Keratinocyte (primary cell): ENCODE measurements at regions not wholly inside any gene's neighbourhood (a gene's known extent, or its start where the extent isn't known, plus 50 kb on each side); places are given as distances from the start of the nearest gene placed in this dataset.

Experiments used
- CTCF ChIP-seq, 3 experiments: IDR thresholded peaks in 1 of 3; conservative IDR thresholded peaks in 1 of 3; optimal IDR thresholded peaks in 1 of 3; 2 replicates in 2 of 3; 3 replicates in 1 of 3; pipeline versions ENCODE3 to v1.5.1; 2011; ENCODE audit warnings: low read length in 3 of 3, mild to moderate bottlenecking in 3 of 3, moderate library complexity in 2 of 3, control low read depth in 1 of 3, inconsistent platforms in 1 of 3; ENCODE audit not compliant: insufficient read depth in 2 of 3; ENCODE audit errors: extremely low read depth in 1 of 3
- EZH2 ChIP-seq: IDR thresholded peaks from one replicate; pipeline ENCODE4 v1.6.1; 2012; ENCODE audit warnings: inconsistent platforms, mild to moderate bottlenecking, low read length, moderate library complexity

- TF ChIP-seq CTCF (optimal IDR thresholded peaks at IDR 0.05 in 1 of 3, IDR thresholded peaks at IDR 0.05 in 1 of 3, conservative IDR thresholded peaks at IDR 0.05 in 1 of 3; ENCODE audit: extremely low read depth in 1 of 3, insufficient read depth in 2 of 3, low read length in 3 of 3) (no peak), EZH2 (no peak)
These were observed 117.2 kb upstream of the BACH2 start for GRCh38 chr6:90413867-90414266.
